ENCODE measurements at regions not wholly inside any gene's neighbourhood (a gene's known extent, or its start where the extent isn't known, plus 50 kb on each side); places are given as distances from the start of the nearest gene placed in this dataset.

- H3K9me2 ChIP-seq (ENCODE audit: insufficient read depth) = no peaks in the 10 kb centered on the region
- ATAC-seq (no peak), DNase-seq (ENCODE audit: low spot score) (no peak)
- H3K27me3 ChIP-seq (ENCODE audit: insufficient read depth) = no peaks in the 10 kb centered on the region
- H4K20me1 ChIP-seq (replicated peaks; ENCODE audit: insufficient read depth) = no peaks in the 10 kb centered on the region
- H3F3A ChIP-seq (replicated peaks; ENCODE audit: low read depth) = no peaks in the 10 kb centered on the region
- no peaks in the 10 kb centered on the region for H3K9me3 Mint-ChIP-seq
- H3K36me3 ChIP-seq (ENCODE audit: insufficient read depth) = no peaks in the 10 kb centered on the region
- H3K27ac Mint-ChIP-seq = no peak overlapping the region
- H3K4me3 ChIP-seq = no peak overlapping the region
- H2AFZ ChIP-seq = no peak overlapping the region
- H3K27me3 Mint-ChIP-seq (ENCODE audit: insufficient read depth, low read depth, poor library complexity) = peaks cover 2% of the 10 kb centered on the region
- H3K4me3 Mint-ChIP-seq = no peak overlapping the region
- no peak for TF ChIP-seq STAT1 (IDR thresholded peaks at IDR 0.05; ENCODE audit: unreplicated experiment)
- TF ChIP-seq EZH2 (IDR thresholded peaks at IDR 0.05; ENCODE audit: low read depth, unreplicated experiment) = no peak
- no peak for TF ChIP-seq ZNF331 (CRISPR knock-in tag; IDR thresholded peaks at IDR 0.05; ENCODE audit: low read depth)
- no peak overlapping the region for H3K27ac ChIP-seq (ENCODE audit: low read depth)
- no peaks in the 10 kb centered on the region for H3K4me1 ChIP-seq (ENCODE audit: insufficient read depth)
- H3K36me3 Mint-ChIP-seq (ENCODE audit: low read depth) = no peaks in the 10 kb centered on the region
- H3K4me1 Mint-ChIP-seq = peaks cover 4% of the 10 kb centered on the region; the same call in 2 of the 3 replicates
- H3K4me2 ChIP-seq = no peak overlapping the region
- H3K79me2 ChIP-seq (replicated peaks; ENCODE audit: insufficient read depth) = no peaks in the 10 kb centered on the region
These were observed 55.9 kb downstream of the GPR6 start for GRCh38 chr6:110033749-110034666.

GRCh38 chr6:110034667-110035036, 56.5 kb downstream of the GPR6 start:
- Histone ChIP-seq H3K79me2 (replicated peaks; ENCODE audit: insufficient read depth) (no peaks in the 10 kb centered on the region), H2AFZ (no peak overlapping the region), H3K4me3 (no peak overlapping the region), H3K36me3 (ENCODE audit: insufficient read depth) (no peaks in the 10 kb centered on the region), H4K20me1 (replicated peaks; ENCODE audit: insufficient read depth) (no peaks in the 10 kb centered on the region), H3K9me2 (ENCODE audit: insufficient read depth) (no peaks in the 10 kb centered on the region), H3K4me1 (ENCODE audit: insufficient read depth) (no peaks in the 10 kb centered on the region), H3K4me2 (no peak overlapping the region), H3K27ac (ENCODE audit: low read depth) (no peak overlapping the region), H3F3A (replicated peaks; ENCODE audit: low read depth) (no peaks in the 10 kb centered on the region), H3K27me3 (ENCODE audit: insufficient read depth) (no peaks in the 10 kb centered on the region)
- no peak for ATAC-seq
- no peaks in the 10 kb centered on the region for H3K9me3 Mint-ChIP-seq
- H3K4me1 Mint-ChIP-seq = peaks cover 9% of the 10 kb centered on the region; the same call in 2 of the 3 replicates
- no peak overlapping the region for H3K27ac Mint-ChIP-seq
- peaks cover 2% of the 10 kb centered on the region for H3K27me3 Mint-ChIP-seq (ENCODE audit: insufficient read depth, low read depth, poor library complexity)
- H3K4me3 Mint-ChIP-seq = no peak overlapping the region
- H3K36me3 Mint-ChIP-seq (ENCODE audit: low read depth) = no peaks in the 10 kb centered on the region
- DNase-seq (ENCODE audit: low spot score) = no peak
- TF ChIP-seq CTCF (conservative IDR thresholded peaks at IDR 0.05; ENCODE audit: low read depth in 2 of 2) (no peak), EZH2phosphoT487 (IDR thresholded peaks at IDR 0.05; ENCODE audit: unreplicated experiment) (no peak), ZNF114 (CRISPR knock-in tag; IDR thresholded peaks at IDR 0.05) (no peak), ZNF331 (CRISPR knock-in tag; IDR thresholded peaks at IDR 0.05; ENCODE audit: low read depth) (no peak), ZNF462 (CRISPR knock-in tag; IDR thresholded peaks at IDR 0.05) (no peak)

All from GM23338 (cell line).